Spleen (tissue), 7 donors: ENCODE measurements at regions not wholly inside any gene's neighbourhood (a gene's known extent, or its start where the extent isn't known, plus 50 kb on each side); places are given as distances from the start of the nearest gene placed in this dataset.

ENCODE experiments used
- CTCF ChIP-seq, 11 experiments: fragments of 200-600 bp in 7 of 11; fragments of 450-650 bp in 4 of 11; sonication (generic) in 4 of 11; IDR thresholded peaks in 8 of 11; conservative IDR thresholded peaks in 3 of 11; 1 replicate in 7 of 11; 2 replicates in 4 of 11; pipeline versions ENCODE4 v1.4.0 to v1.8.0; 2016 to 2021; ENCODE audit warnings: antibody characterized with exemption in 11 of 11, inconsistent platforms in 4 of 11, mild to moderate bottlenecking in 1 of 11
- POLR2A ChIP-seq, 3 donors: fragments of 450-650 bp; IDR thresholded peaks; one replicate each; pipeline ENCODE4 v1.5.1; 2017; ENCODE audit warnings: antibody characterized with exemption in 3 of 3, mild to moderate bottlenecking in 1 of 3
- donor health status: DM: no; HTN: no; CAD: no; lungs with moderate emphysema.
- donor health status: DM: no; HTN: no; CAD: no.
- donor health status: DM: no; HTN: no; CAD: no.

GRCh38 chr13:22039961-22040360 is 369.1 kb downstream of the FGF9 start:
- TF ChIP-seq POLR2A (IDR thresholded peaks at IDR 0.05) (no peak), CTCF (IDR thresholded peaks at IDR 0.05 in 8 of 11, conservative IDR thresholded peaks at IDR 0.05 in 3 of 11) (no peak)
